Stimulated activated CD4-positive, alpha-beta T cell treated with anti-CD3 and anti-CD28 coated beads, Interleukin-1b, Interleukin-23, amount 100 ng/mL, for 24 hours (primary cell): ENCODE measurements at regions not wholly inside any gene's neighbourhood (a gene's known extent, or its start where the extent isn't known, plus 50 kb on each side); places are given as distances from the start of the nearest gene placed in this dataset.

Experiments
- DNase-seq, 4 experiments: peaks; one replicate each; pipeline ENCODE4 v3.0.0-alpha.2; 2020; ENCODE audit warnings: low read depth in 4 of 4, low spot score in 1 of 4

- DNase-seq: no peak
Measured at GRCh38 chr3:124234852-124235252, 242.9 kb upstream of the ROPN1 start.

GRCh38 chr3:124235446-124235845 is 243.5 kb upstream of the ROPN1 start:
- no peak for DNase-seq

- no peak for DNase-seq
Measured at GRCh38 chr3:124243177-124243859, 251.4 kb upstream of the ROPN1 start.

GRCh38 chr3:124246376-124246775 is 254.5 kb upstream of the ROPN1 start:
- no peak for DNase-seq

- no peak for DNase-seq
Measured at GRCh38 chr3:124246949-124247348, 255.0 kb upstream of the ROPN1 start.

- no peak for DNase-seq
Measured at GRCh38 chr3:124248471-124249028, 256.6 kb upstream of the ROPN1 start.

- DNase-seq: no peak
Measured at GRCh38 chr3:124249038-124249437, 257.1 kb upstream of the ROPN1 start.

GRCh38 chr3:124250053-124250452 is 258.1 kb upstream of the ROPN1 start:
- DNase-seq: no peak

- no peak for DNase-seq
Measured at GRCh38 chr3:124256156-124256555, 264.2 kb upstream of the ROPN1 start.

- DNase-seq: no peak
Measured at GRCh38 chr3:124256599-124256998, 264.7 kb upstream of the ROPN1 start.

- no peak for DNase-seq
Measured at GRCh38 chr3:124257336-124257864, 265.5 kb upstream of the ROPN1 start.

- DNase-seq: no peak
Measured at GRCh38 chr3:124258057-124258500, 266.2 kb upstream of the ROPN1 start.

- DNase-seq: no peak
Measured at GRCh38 chr3:124260206-124260915, 268.4 kb upstream of the ROPN1 start.

- no peak for DNase-seq
Measured at GRCh38 chr3:124261306-124261705, 269.4 kb upstream of the ROPN1 start.

- DNase-seq: no peak
Measured at GRCh38 chr3:124263168-124263567, 271.2 kb upstream of the ROPN1 start.

- DNase-seq: no peak
Measured at GRCh38 chr3:124264346-124264745, 272.4 kb upstream of the ROPN1 start.

- DNase-seq: no peak
Measured at GRCh38 chr3:124266487-124266886, 274.6 kb upstream of the ROPN1 start.

GRCh38 chr3:124267406-124267805 is 275.5 kb upstream of the ROPN1 start:
- no peak for DNase-seq

GRCh38 chr3:124268355-124268754 is 276.4 kb upstream of the ROPN1 start:
- no peak for DNase-seq

GRCh38 chr3:124269619-124270018 is 277.7 kb upstream of the ROPN1 start:
- DNase-seq: no peak

GRCh38 chr3:124272605-124273151 is 280.8 kb upstream of the ROPN1 start:
- no peak for DNase-seq

GRCh38 chr3:124273651-124274050 is 281.7 kb upstream of the ROPN1 start:
- DNase-seq: no peak
